ENCODE measurements at regions not wholly inside any gene's neighbourhood (a gene's known extent, or its start where the extent isn't known, plus 50 kb on each side); places are given as distances from the start of the nearest gene placed in this dataset.

DNA sequence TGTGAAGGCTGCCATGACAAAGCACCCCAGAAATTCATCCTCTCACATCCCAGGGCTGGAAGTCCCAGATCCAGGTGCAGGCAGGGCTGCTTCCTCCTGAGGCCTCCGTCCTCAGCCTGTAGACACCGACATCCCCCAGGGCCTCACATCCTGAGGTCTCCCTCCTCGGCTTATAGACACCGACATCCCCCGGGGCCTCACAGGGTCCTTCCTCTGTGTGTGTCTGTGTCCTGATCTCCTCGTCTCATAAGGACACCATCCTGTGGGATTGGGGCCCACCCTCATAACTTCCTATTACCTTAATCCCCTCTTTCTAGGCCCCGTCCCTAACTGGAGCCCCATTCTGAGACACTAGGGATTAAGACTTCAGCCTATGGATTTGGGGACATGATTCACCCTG, 92.0 kb upstream of the SNTG2 start:
- no peak overlapping the region for H3K4me3 ChIP-seq (replicated peaks in 1 of 2; ENCODE audit: low read depth in 2 of 2, low read length in 2 of 2)
- TF ChIP-seq, protein P1, sequence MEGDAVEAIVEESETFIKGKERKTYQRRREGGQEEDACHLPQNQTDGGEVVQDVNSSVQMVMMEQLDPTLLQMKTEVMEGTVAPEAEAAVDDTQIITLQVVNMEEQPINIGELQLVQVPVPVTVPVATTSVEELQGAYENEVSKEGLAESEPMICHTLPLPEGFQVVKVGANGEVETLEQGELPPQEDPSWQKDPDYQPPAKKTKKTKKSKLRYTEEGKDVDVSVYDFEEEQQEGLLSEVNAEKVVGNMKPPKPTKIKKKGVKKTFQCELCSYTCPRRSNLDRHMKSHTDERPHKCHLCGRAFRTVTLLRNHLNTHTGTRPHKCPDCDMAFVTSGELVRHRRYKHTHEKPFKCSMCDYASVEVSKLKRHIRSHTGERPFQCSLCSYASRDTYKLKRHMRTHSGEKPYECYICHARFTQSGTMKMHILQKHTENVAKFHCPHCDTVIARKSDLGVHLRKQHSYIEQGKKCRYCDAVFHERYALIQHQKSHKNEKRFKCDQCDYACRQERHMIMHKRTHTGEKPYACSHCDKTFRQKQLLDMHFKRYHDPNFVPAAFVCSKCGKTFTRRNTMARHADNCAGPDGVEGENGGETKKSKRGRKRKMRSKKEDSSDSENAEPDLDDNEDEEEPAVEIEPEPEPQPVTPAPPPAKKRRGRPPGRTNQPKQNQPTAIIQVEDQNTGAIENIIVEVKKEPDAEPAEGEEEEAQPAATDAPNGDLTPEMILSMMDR (IDR thresholded peaks at IDR 0.05; ENCODE audit: low read depth, low read length): no peak
- no peak for DNase-seq (ENCODE audit: low read depth in 2 of 2)

GRCh38 chr2:857937-858336, 92.7 kb upstream of the SNTG2 start:
- no peak overlapping the region for H3K4me3 ChIP-seq (replicated peaks in 1 of 2; ENCODE audit: low read depth in 2 of 2, low read length in 2 of 2)
- TF ChIP-seq, protein P1 (IDR thresholded peaks at IDR 0.05; ENCODE audit: low read depth, low read length): no peak
- DNase-seq (ENCODE audit: low read depth in 2 of 2): no peak

- TF ChIP-seq, protein P1 (IDR thresholded peaks at IDR 0.05; ENCODE audit: low read depth, low read length): no peak
- DNase-seq (ENCODE audit: low read depth in 2 of 2): no peak
- H3K4me3 ChIP-seq (replicated peaks in 1 of 2; ENCODE audit: low read depth in 2 of 2, low read length in 2 of 2): no peak overlapping the region
Measured at GRCh38 chr2:857081-857480, 93.6 kb upstream of the SNTG2 start.

DNA sequence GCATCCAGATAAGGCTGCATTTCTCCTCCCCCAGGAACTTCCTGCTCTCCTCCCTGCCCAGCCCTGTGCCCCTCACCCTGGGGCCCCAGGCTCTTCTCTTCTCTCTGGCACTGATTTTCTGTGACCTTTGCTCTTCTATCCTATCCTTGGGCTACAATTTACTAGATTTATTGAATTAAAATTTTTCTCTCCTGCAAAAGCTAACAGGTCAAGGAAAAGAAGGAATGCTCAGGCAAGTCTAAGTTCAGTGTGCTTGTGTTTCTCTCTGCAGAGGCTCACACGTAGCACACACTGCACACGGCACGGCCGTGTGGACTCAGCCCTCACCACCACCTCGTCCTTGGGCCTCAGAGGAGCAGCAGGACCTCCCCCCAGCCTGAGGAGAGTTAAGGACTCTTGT, 94.2 kb upstream of the SNTG2 start:
- DNase-seq (ENCODE audit: low read depth in 2 of 2): no peak
- H3K4me3 ChIP-seq (replicated peaks in 1 of 2; ENCODE audit: low read depth in 2 of 2, low read length in 2 of 2): no peak overlapping the region
- TF ChIP-seq, protein P1 (IDR thresholded peaks at IDR 0.05; ENCODE audit: low read depth, low read length): no peak

DNA sequence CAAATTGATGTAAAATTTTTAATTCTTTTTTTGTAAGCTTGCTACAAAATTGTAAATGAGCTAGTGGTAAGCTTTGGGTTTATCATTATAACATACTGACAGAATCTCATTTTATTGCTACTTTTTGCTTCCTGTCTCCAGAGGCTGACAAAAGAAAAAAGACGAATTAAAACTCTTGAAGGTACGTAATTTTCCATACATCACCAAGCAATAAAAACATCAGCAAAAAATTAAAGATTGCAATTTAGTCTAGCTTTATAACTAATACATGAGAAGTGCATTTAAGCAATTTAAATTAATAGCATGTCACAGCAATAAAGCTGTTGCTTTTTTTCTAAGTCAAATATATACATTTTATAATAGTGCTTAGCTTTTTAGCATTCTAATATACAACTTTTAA, 94.6 kb upstream of the SNTG2 start:
- H3K4me3 ChIP-seq (replicated peaks in 1 of 2; ENCODE audit: low read depth in 2 of 2, low read length in 2 of 2): no peak overlapping the region
- DNase-seq (ENCODE audit: low read depth in 2 of 2): no peak
- TF ChIP-seq, protein P1 (IDR thresholded peaks at IDR 0.05; ENCODE audit: low read depth, low read length): no peak

DNA sequence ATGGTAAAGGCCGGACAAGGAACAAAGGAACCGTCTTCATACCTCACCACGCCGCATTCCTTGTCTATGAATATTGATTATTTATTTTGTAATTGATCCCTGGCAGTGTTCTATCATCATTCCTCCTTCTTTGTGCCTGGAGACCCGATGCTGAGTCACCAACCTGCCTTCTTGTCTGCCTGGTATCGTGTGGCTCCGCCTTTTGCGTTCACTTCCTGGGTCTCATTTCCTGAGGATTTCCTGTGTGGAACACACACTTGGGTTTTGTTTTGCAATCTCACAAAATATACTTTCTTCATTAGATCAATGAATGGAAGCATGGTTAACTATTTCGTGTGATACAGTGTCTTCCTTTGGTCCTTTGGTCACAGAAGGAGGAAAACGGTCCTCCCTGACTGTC, 95.5 kb upstream of the SNTG2 start:
- TF ChIP-seq, protein P1 (IDR thresholded peaks at IDR 0.05; ENCODE audit: low read depth, low read length): no peak
- DNase-seq (ENCODE audit: low read depth in 2 of 2): no peak
- no peak overlapping the region for H3K4me3 ChIP-seq (replicated peaks in 1 of 2; ENCODE audit: low read depth in 2 of 2, low read length in 2 of 2)

GRCh38 chr2:854460-854859, 96.2 kb upstream of the SNTG2 start:
- peak; percentile 8 to 24 for DNase-seq (ENCODE audit: low read depth in 2 of 2)
- no peak overlapping the region for H3K4me3 ChIP-seq (replicated peaks in 1 of 2; ENCODE audit: low read depth in 2 of 2, low read length in 2 of 2)
- TF ChIP-seq, protein P1 (IDR thresholded peaks at IDR 0.05; ENCODE audit: low read depth, low read length): peak; percentile 44

Measured in cardiac fibroblast (primary cell).